WTC11 (cell line): ENCODE measurements at regions not wholly inside any gene's neighbourhood (a gene's known extent, or its start where the extent isn't known, plus 50 kb on each side); places are given as distances from the start of the nearest gene placed in this dataset.

Experiments
- ATAC-seq: fragments of 200-7000 bp; cut with Tn5 transposase; 2 replicates; pipeline ENCODE4 v1.10.0; 2021; ENCODE audit warnings: mild to moderate bottlenecking, moderate library complexity
- CTCF ChIA-PET: fragments of 300-600 bp; sonication (Branson Sonifier 250); formaldehyde crosslinking; loops from one replicate; lab custom pipeline; 2021; ENCODE audit warnings: antibody characterized with exemption; lab: Charles Lee
- POLR2A ChIA-PET: fragments of 350-600 bp; sonication (Branson Sonifier 250); formaldehyde crosslinking; loops from one replicate; lab custom pipeline; 2021; ENCODE audit warnings: antibody characterized with exemption; lab: Charles Lee
- DNase-seq: peaks from one replicate; pipeline ENCODE4 v3.0.0; 2021; ENCODE audit warnings: low spot score
- H3K27ac Mint-ChIP-seq: 2 replicates; pipeline ENCODE4 v1.8.0; 2021; ENCODE audit warnings: mixed read lengths
- H3K27me3 Mint-ChIP-seq: 2 replicates; pipeline ENCODE4 v1.8.0; 2021; ENCODE audit warnings: low read depth, mild to moderate bottlenecking, moderate library complexity, mixed read lengths
- H3K36me3 Mint-ChIP-seq: 2 replicates; pipeline ENCODE4 v1.8.0; 2021; ENCODE audit warnings: mixed read lengths
- H3K4me1 Mint-ChIP-seq: 2 replicates; pipeline ENCODE4 v1.8.0; 2022; ENCODE audit warnings: mixed read lengths
- H3K4me3 Mint-ChIP-seq: 2 replicates; pipeline ENCODE4 v1.8.0; 2021; ENCODE audit warnings: mild to moderate bottlenecking, moderate library complexity, mixed read lengths
- H3K9me3 Mint-ChIP-seq: 2 replicates; pipeline ENCODE4 v1.8.0; 2021; ENCODE audit warnings: mixed read lengths
- AFF4 ChIP-seq: sonication (generic); formaldehyde crosslinking; IDR thresholded peaks from 2 replicates; pipeline ENCODE4 v1.8.1; 2023; ENCODE audit warnings: mild to moderate bottlenecking, missing genetic modification reagents, borderline replicate concordance
- CREB1 ChIP-seq: sonication (generic); formaldehyde crosslinking; IDR thresholded peaks from 2 replicates; pipeline ENCODE4 v1.8.0; 2023; ENCODE audit warnings: mild to moderate bottlenecking, missing genetic modification reagents
- EMX1 ChIP-seq: fragments of 250-450 bp; sonication (Bioruptor Pico); IDR thresholded peaks from 2 replicates; pipeline ENCODE4 v1.8.0; 2021; ENCODE audit warnings: mild to moderate bottlenecking
- ESRRA ChIP-seq: sonication (generic); formaldehyde crosslinking; IDR thresholded peaks from 2 replicates; pipeline ENCODE4 v1.8.1; 2022; ENCODE audit warnings: mild to moderate bottlenecking, missing genetic modification reagents, borderline replicate concordance
- IRF1 ChIP-seq: sonication (generic); formaldehyde crosslinking; IDR thresholded peaks from 2 replicates; pipeline ENCODE4 v1.8.0; 2023; ENCODE audit warnings: missing genetic modification reagents
- JAZF1 ChIP-seq: fragments of 250-450 bp; sonication (Bioruptor Pico); IDR thresholded peaks from 2 replicates; pipeline ENCODE4 v1.9.0; 2021; ENCODE audit warnings: moderate library complexity, mild to moderate bottlenecking, inconsistent platforms
- PREB ChIP-seq: sonication (generic); formaldehyde crosslinking; IDR thresholded peaks from 2 replicates; pipeline ENCODE4 v1.8.1; 2022; ENCODE audit warnings: mild to moderate bottlenecking, missing genetic modification reagents, moderate library complexity, borderline replicate concordance
- SMAD4 ChIP-seq: sonication (generic); formaldehyde crosslinking; IDR thresholded peaks from 2 replicates; pipeline ENCODE4 v1.8.0; 2022; ENCODE audit warnings: mild to moderate bottlenecking, missing genetic modification reagents
- USF1 ChIP-seq: sonication (generic); formaldehyde crosslinking; IDR thresholded peaks from 2 replicates; pipeline ENCODE4 v1.8.0; 2022; ENCODE audit warnings: mild to moderate bottlenecking, missing genetic modification reagents
- USF2 ChIP-seq: sonication (generic); formaldehyde crosslinking; IDR thresholded peaks from 2 replicates; pipeline ENCODE4 v1.8.1; 2023; ENCODE audit warnings: mild to moderate bottlenecking, missing genetic modification reagents, moderate library complexity
- ZBTB21 ChIP-seq: sonication (generic); formaldehyde crosslinking; IDR thresholded peaks from 2 replicates; pipeline ENCODE4 v1.8.1; 2023; ENCODE audit warnings: mild to moderate bottlenecking, missing genetic modification reagents, borderline replicate concordance
- ZBTB43 ChIP-seq: sonication (generic); formaldehyde crosslinking; IDR thresholded peaks from 2 replicates; pipeline ENCODE4 v1.8.1; 2023; ENCODE audit warnings: mild to moderate bottlenecking, missing genetic modification reagents
- ZMAT4 ChIP-seq: fragments of 250-450 bp; sonication (Bioruptor Pico); IDR thresholded peaks from 2 replicates; pipeline ENCODE4 v1.9.0; 2021; ENCODE audit warnings: mild to moderate bottlenecking
- ZNF281 ChIP-seq: sonication (generic); formaldehyde crosslinking; IDR thresholded peaks from 2 replicates; pipeline ENCODE4 v1.8.0; 2023; ENCODE audit warnings: mild to moderate bottlenecking, missing genetic modification reagents
- ZNF416 ChIP-seq: fragments of 250-450 bp; sonication (Bioruptor Pico); IDR thresholded peaks from 2 replicates; pipeline ENCODE4 v1.9.0; 2021; ENCODE audit warnings: mild to moderate bottlenecking, inconsistent platforms
- ZSCAN18 ChIP-seq: fragments of 250-450 bp; sonication (Bioruptor Pico); IDR thresholded peaks from 2 replicates; pipeline ENCODE4 v2.1.2; 2022; ENCODE audit warnings: mild to moderate bottlenecking, moderate library complexity

- TF ChIP-seq PREB (CRISPR knock-in tag) (no peak), AFF4 (CRISPR knock-in tag) (no peak), SMAD4 (CRISPR knock-in tag) (no peak), ZBTB43 (CRISPR knock-in tag) (no peak)
Measured at GRCh38 chr7:155215576-155216325, 81.9 kb upstream of the INSIG1 start (continued).

GRCh38 chr7:155216475-155217272 is 81.0 kb upstream of the INSIG1 start:
- ChIA-PET POLR2A (no interaction called here), CTCF (interaction anchor here (1.0 kb wide), 2 partner anchors 11 to 81 kb away, joined by 3 to 5 read pairs; partner anchors contain the start of gene INSIG1)
- no peaks in the 10 kb centered on the region for H3K27me3 Mint-ChIP-seq
- peak; percentile 58 for ATAC-seq
- H3K4me1 Mint-ChIP-seq = peaks cover 26% of the 10 kb centered on the region
- no peak overlapping the region for H3K4me3 Mint-ChIP-seq
- TF ChIP-seq EMX1 (no peak), ZMAT4 (no peak), ZNF281 (no peak), USF2 (no peak)
- H3K36me3 Mint-ChIP-seq = no peaks in the 10 kb centered on the region
- no peak overlapping the region for H3K27ac Mint-ChIP-seq
- H3K9me3 Mint-ChIP-seq = no peaks in the 10 kb centered on the region
- no peak for DNase-seq

- no peaks in the 10 kb centered on the region for H3K36me3 Mint-ChIP-seq
- H3K4me1 Mint-ChIP-seq = peaks cover 26% of the 10 kb centered on the region
- CTCF ChIA-PET = interaction anchor here (1.0 kb wide), 1 partner anchor 10 kb away, joined by 3 read pairs; no protein-coding TSS in a partner anchor
- H3K9me3 Mint-ChIP-seq = no peaks in the 10 kb centered on the region
- no peaks in the 10 kb centered on the region for H3K27me3 Mint-ChIP-seq
- no peak overlapping the region for H3K4me3 Mint-ChIP-seq
- POLR2A ChIA-PET = no interaction called here
- H3K27ac Mint-ChIP-seq = no peak overlapping the region
- ATAC-seq = no peak
- DNase-seq = no peak
- no peak for TF ChIP-seq USF1 (CRISPR knock-in tag)
- no peak for TF ChIP-seq ZMAT4
- TF ChIP-seq IRF1 (CRISPR knock-in tag) = no peak
- TF ChIP-seq JAZF1 (CRISPR knock-in tag) = no peak
- no peak for TF ChIP-seq ZSCAN18 (CRISPR knock-in tag)
- no peak for TF ChIP-seq CREB1 (CRISPR knock-in tag)
- TF ChIP-seq ZBTB21 (CRISPR knock-in tag) = no peak
- TF ChIP-seq EMX1 = no peak
- TF ChIP-seq ESRRA (CRISPR knock-in tag) = no peak
- TF ChIP-seq ZNF416 (CRISPR knock-in tag) = no peak
Measured at GRCh38 chr7:155217634-155218033, 80.0 kb upstream of the INSIG1 start.
